ENCODE measurements at regions not wholly inside any gene's neighbourhood (a gene's known extent, or its start where the extent isn't known, plus 50 kb on each side); places are given as distances from the start of the nearest gene placed in this dataset.

- no peak for TF ChIP-seq POLR2A (IDR thresholded peaks at IDR 0.05; ENCODE audit: control extremely low read depth in 1 of 2, low read depth in 2 of 2, low read length in 2 of 2)
Measured at GRCh38 chr2:116718451-116718850, 1096.0 kb upstream of the DDX18 start (continued).

GRCh38 chr2:116719836-116720235 is 1094.7 kb upstream of the DDX18 start:
- Histone ChIP-seq H2BK20ac (ENCODE audit: low read length) (no peak overlapping the region), H2BK15ac (ENCODE audit: low read length) (no peak overlapping the region), H2AK5ac (ENCODE audit: low read depth, low read length) (no peak overlapping the region), H3K18ac (ENCODE audit: extremely low read depth, low read length) (no peak overlapping the region), H4K91ac (replicated peaks; ENCODE audit: insufficient read length, low read length) (no peak overlapping the region), H3K4me1 (replicated peaks in 1 of 4; ENCODE audit: control insufficient read depth in 3 of 4, insufficient read depth in 4 of 4, low read length in 3 of 4) (no peaks in the 10 kb centered on the region), H3K14ac (ENCODE audit: insufficient read length) (no peak overlapping the region), H3K27ac (ENCODE audit: low read depth, low read length) (no peak overlapping the region), H3K23ac (ENCODE audit: insufficient read length) (no peak overlapping the region), H2BK5ac (ENCODE audit: low read depth, low read length) (no peak overlapping the region), H4K20me1 (replicated peaks in 1 of 2; ENCODE audit: control insufficient read depth in 1 of 2, insufficient read depth in 2 of 2, low read length in 2 of 2) (no peaks in the 10 kb centered on the region), H3K4me3 (ENCODE audit: extremely low read depth in 1 of 4, insufficient read depth in 2 of 4, low read depth in 3 of 4, low read length in 4 of 4) (no peak overlapping the region), H2BK120ac (replicated peaks; ENCODE audit: low read depth, low read length) (no peak overlapping the region), H3K9me3 (ENCODE audit: insufficient read depth in 2 of 2, low read depth in 1 of 2, low read length in 1 of 2) (no peaks in the 10 kb centered on the region; a peak in 1 of 4 replicates), H2BK12ac (ENCODE audit: low read depth, low read length) (no peak overlapping the region), H3K79me2 (ENCODE audit: control insufficient read depth in 1 of 2, insufficient read depth in 2 of 2, low read length in 2 of 2) (no peaks in the 10 kb centered on the region), H4K8ac (ENCODE audit: extremely low read depth, insufficient read depth, low read length) (no peak overlapping the region), H3K27me3 (replicated peaks in 1 of 4; ENCODE audit: control insufficient read depth in 3 of 4, extremely low read depth in 1 of 4, insufficient read depth in 3 of 4, low read length in 3 of 4) (no peaks in the 10 kb centered on the region), H3K56ac (replicated peaks; ENCODE audit: insufficient read length, low read depth, low read length) (no peak overlapping the region), H2AFZ (ENCODE audit: low read length) (no peak overlapping the region), H3K79me1 (ENCODE audit: low read depth, low read length) (no peaks in the 10 kb centered on the region; the same call in 1 of the 2 replicates), H4K5ac (ENCODE audit: insufficient read length, low read depth, low read length) (no peak overlapping the region), H3K9ac (replicated peaks in 1 of 4; ENCODE audit: extremely low read depth in 1 of 4, low read depth in 3 of 4, low read length in 3 of 4) (no peak overlapping the region), H3K4me2 (ENCODE audit: insufficient read depth in 1 of 2, low read depth in 2 of 2, low read length in 2 of 2) (no peak overlapping the region), H3K36me3 (ENCODE audit: control insufficient read depth in 2 of 4, insufficient read depth in 4 of 4, low read length in 3 of 4) (no peaks in the 10 kb centered on the region), H3K23me2 (ENCODE audit: low read depth, low read length) (no peaks in the 10 kb centered on the region), H3K4ac (replicated peaks; ENCODE audit: insufficient read length, low read depth, low read length) (no peak overlapping the region)
- FAIRE-seq, result no peak
- POLR2A ChIA-PET (ENCODE audit: partially characterized antibody), result interaction anchor here (0.6 kb wide), 1 partner anchor 328 kb away, joined by 7 read pairs; no protein-coding TSS in a partner anchor
- DNase-seq (ENCODE audit: low read depth in 1 of 2, low spot score in 2 of 2), result no peak
- 92% methylated on average over 2 of the region's 2 CpGs; no CpG with 5 or more reads in 1 of the 2 experiments for WGBS, 2 experiments (ENCODE audit: extremely low coverage in 1 of 2, insufficient coverage in 1 of 2, insufficient read length in 1 of 2, insufficient replicate concordance in 2 of 2, low coverage in 1 of 2, low lambda C conversion rate in 2 of 2, missing lambda C conversion rate in 1 of 2)
- CTCF ChIA-PET (ENCODE audit: partially characterized antibody), result no interaction called here
- no peak for TF ChIP-seq KDM1A (IDR thresholded peaks at IDR 0.05; ENCODE audit: borderline replicate concordance, low read length)
